WTC11 (cell line): ENCODE measurements at regions not wholly inside any gene's neighbourhood (a gene's known extent, or its start where the extent isn't known, plus 50 kb on each side); places are given as distances from the start of the nearest gene placed in this dataset.

Source experiments
- ATAC-seq: fragments of 200-7000 bp; cut with Tn5 transposase; 2 replicates; pipeline ENCODE4 v1.10.0; 2021; ENCODE audit warnings: mild to moderate bottlenecking, moderate library complexity
- CTCF ChIA-PET: fragments of 300-600 bp; sonication (Branson Sonifier 250); formaldehyde crosslinking; loops from one replicate; lab custom pipeline; 2021; ENCODE audit warnings: antibody characterized with exemption; lab: Charles Lee
- POLR2A ChIA-PET: fragments of 350-600 bp; sonication (Branson Sonifier 250); formaldehyde crosslinking; loops from one replicate; lab custom pipeline; 2021; ENCODE audit warnings: antibody characterized with exemption; lab: Charles Lee
- DNase-seq: peaks from one replicate; pipeline ENCODE4 v3.0.0; 2021; ENCODE audit warnings: low spot score
- H3K27ac Mint-ChIP-seq: 2 replicates; pipeline ENCODE4 v1.8.0; 2021; ENCODE audit warnings: mixed read lengths
- H3K27me3 Mint-ChIP-seq: 2 replicates; pipeline ENCODE4 v1.8.0; 2021; ENCODE audit warnings: low read depth, mild to moderate bottlenecking, moderate library complexity, mixed read lengths
- H3K36me3 Mint-ChIP-seq: 2 replicates; pipeline ENCODE4 v1.8.0; 2021; ENCODE audit warnings: mixed read lengths
- H3K4me1 Mint-ChIP-seq: 2 replicates; pipeline ENCODE4 v1.8.0; 2022; ENCODE audit warnings: mixed read lengths
- H3K4me3 Mint-ChIP-seq: 2 replicates; pipeline ENCODE4 v1.8.0; 2021; ENCODE audit warnings: mild to moderate bottlenecking, moderate library complexity, mixed read lengths
- H3K9me3 Mint-ChIP-seq: 2 replicates; pipeline ENCODE4 v1.8.0; 2021; ENCODE audit warnings: mixed read lengths
- CREB1 ChIP-seq: sonication (generic); formaldehyde crosslinking; IDR thresholded peaks from 2 replicates; pipeline ENCODE4 v1.8.0; 2023; ENCODE audit warnings: mild to moderate bottlenecking, missing genetic modification reagents
- CREM ChIP-seq: sonication (generic); formaldehyde crosslinking; IDR thresholded peaks from 2 replicates; pipeline ENCODE4 v1.8.1; 2022; ENCODE audit warnings: mild to moderate bottlenecking, missing genetic modification reagents, moderate library complexity
- EMX1 ChIP-seq: fragments of 250-450 bp; sonication (Bioruptor Pico); IDR thresholded peaks from 2 replicates; pipeline ENCODE4 v1.8.0; 2021; ENCODE audit warnings: mild to moderate bottlenecking
- ESRRA ChIP-seq: sonication (generic); formaldehyde crosslinking; IDR thresholded peaks from 2 replicates; pipeline ENCODE4 v1.8.1; 2022; ENCODE audit warnings: mild to moderate bottlenecking, missing genetic modification reagents, borderline replicate concordance
- FOXJ3 ChIP-seq: sonication (generic); formaldehyde crosslinking; IDR thresholded peaks from 2 replicates; pipeline ENCODE4 v1.9.0; 2021; ENCODE audit warnings: missing genetic modification reagents, mild to moderate bottlenecking, borderline replicate concordance
- NR3C1 ChIP-seq: sonication (generic); formaldehyde crosslinking; conservative IDR thresholded peaks from 2 replicates; pipeline ENCODE4 v1.8.1; 2023; ENCODE audit warnings: low read depth, mild to moderate bottlenecking, missing genetic modification reagents
- TEAD1 ChIP-seq: sonication (generic); formaldehyde crosslinking; IDR thresholded peaks from 2 replicates; pipeline ENCODE4 v1.8.0; 2022; ENCODE audit warnings: mild to moderate bottlenecking, missing genetic modification reagents
- TEAD4 ChIP-seq: sonication (generic); formaldehyde crosslinking; IDR thresholded peaks from 2 replicates; pipeline ENCODE4 v1.8.0; 2022; ENCODE audit warnings: mild to moderate bottlenecking, missing genetic modification reagents
- TP53 ChIP-seq: sonication (generic); formaldehyde crosslinking; IDR thresholded peaks from 2 replicates; pipeline ENCODE4 v1.8.1; 2023; ENCODE audit warnings: mild to moderate bottlenecking, missing genetic modification reagents
- TF ChIP-seq, protein P1 (sequence below): sonication (generic); formaldehyde crosslinking; conservative IDR thresholded peaks from 2 replicates; pipeline ENCODE4 v1.8.1; 2023; ENCODE audit warnings: mild to moderate bottlenecking, low read depth, missing genetic modification reagents, moderate library complexity
- TF ChIP-seq, protein P2 (sequence below): fragments of 250-450 bp; sonication (Bioruptor Pico); IDR thresholded peaks from 2 replicates; pipeline ENCODE4 v1.9.0; 2021; ENCODE audit warnings: mild to moderate bottlenecking
- TF ChIP-seq, protein P3 (sequence below): fragments of 250-450 bp; sonication (Bioruptor Pico); IDR thresholded peaks from 2 replicates; pipeline ENCODE4 v2.1.2; 2022; ENCODE audit warnings: mild to moderate bottlenecking, moderate library complexity
- TF ChIP-seq, protein P4 (sequence below): sonication (generic); formaldehyde crosslinking; IDR thresholded peaks from 2 replicates; pipeline ENCODE4 v1.8.0; 2023; ENCODE audit warnings: missing genetic modification reagents
- TF ChIP-seq, protein P5 (sequence below): fragments of 250-450 bp; sonication (Bioruptor Pico); IDR thresholded peaks from 2 replicates; pipeline ENCODE4 v1.9.0; 2021; ENCODE audit warnings: mild to moderate bottlenecking
- TF ChIP-seq, protein P6 (sequence below): sonication (generic); formaldehyde crosslinking; IDR thresholded peaks from 2 replicates; pipeline ENCODE4 v1.8.0; 2023; ENCODE audit warnings: mild to moderate bottlenecking, missing genetic modification reagents
- TF ChIP-seq, protein P7 (sequence below): sonication (generic); formaldehyde crosslinking; conservative IDR thresholded peaks from 2 replicates; pipeline ENCODE4 v1.8.1; 2022; ENCODE audit warnings: mild to moderate bottlenecking, missing genetic modification reagents
- TF ChIP-seq, protein P8 (sequence below): sonication (generic); formaldehyde crosslinking; IDR thresholded peaks from 2 replicates; pipeline ENCODE4 v1.8.1; 2023; ENCODE audit warnings: mild to moderate bottlenecking, missing genetic modification reagents
- TF ChIP-seq, protein P9 (sequence below): fragments of 200-600 bp; IDR thresholded peaks from 2 replicates; pipeline ENCODE4 v1.8.0; 2022; ENCODE audit warnings: antibody characterized with exemption

DNA sequence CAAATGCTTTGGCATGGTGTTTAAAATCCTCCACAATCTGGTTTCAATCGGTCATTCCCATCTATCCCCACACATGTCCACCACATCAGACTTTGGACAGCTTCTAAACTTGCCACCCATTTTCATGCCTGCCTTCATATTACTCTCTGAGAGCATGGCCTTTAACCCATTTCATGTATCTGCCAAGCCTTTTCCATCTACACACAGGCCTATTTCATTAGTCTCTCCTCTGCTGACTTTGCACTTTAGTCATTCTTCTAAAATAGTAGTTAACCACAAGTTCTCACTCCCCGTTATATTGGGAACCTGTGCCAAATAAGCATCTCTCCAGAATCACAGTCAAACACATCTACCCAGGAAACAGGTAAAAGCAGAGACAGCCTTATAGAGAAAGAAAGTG lies 142.2 kb downstream of the MZT1 start (continued):
- TF ChIP-seq, protein P1, sequence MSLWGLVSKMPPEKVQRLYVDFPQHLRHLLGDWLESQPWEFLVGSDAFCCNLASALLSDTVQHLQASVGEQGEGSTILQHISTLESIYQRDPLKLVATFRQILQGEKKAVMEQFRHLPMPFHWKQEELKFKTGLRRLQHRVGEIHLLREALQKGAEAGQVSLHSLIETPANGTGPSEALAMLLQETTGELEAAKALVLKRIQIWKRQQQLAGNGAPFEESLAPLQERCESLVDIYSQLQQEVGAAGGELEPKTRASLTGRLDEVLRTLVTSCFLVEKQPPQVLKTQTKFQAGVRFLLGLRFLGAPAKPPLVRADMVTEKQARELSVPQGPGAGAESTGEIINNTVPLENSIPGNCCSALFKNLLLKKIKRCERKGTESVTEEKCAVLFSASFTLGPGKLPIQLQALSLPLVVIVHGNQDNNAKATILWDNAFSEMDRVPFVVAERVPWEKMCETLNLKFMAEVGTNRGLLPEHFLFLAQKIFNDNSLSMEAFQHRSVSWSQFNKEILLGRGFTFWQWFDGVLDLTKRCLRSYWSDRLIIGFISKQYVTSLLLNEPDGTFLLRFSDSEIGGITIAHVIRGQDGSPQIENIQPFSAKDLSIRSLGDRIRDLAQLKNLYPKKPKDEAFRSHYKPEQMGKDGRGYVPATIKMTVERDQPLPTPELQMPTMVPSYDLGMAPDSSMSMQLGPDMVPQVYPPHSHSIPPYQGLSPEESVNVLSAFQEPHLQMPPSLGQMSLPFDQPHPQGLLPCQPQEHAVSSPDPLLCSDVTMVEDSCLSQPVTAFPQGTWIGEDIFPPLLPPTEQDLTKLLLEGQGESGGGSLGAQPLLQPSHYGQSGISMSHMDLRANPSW, result no peak
- TF ChIP-seq, protein P2, sequence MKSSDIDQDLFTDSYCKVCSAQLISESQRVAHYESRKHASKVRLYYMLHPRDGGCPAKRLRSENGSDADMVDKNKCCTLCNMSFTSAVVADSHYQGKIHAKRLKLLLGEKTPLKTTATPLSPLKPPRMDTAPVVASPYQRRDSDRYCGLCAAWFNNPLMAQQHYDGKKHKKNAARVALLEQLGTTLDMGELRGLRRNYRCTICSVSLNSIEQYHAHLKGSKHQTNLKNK (CRISPR knock-in tag), result no peak

DNA sequence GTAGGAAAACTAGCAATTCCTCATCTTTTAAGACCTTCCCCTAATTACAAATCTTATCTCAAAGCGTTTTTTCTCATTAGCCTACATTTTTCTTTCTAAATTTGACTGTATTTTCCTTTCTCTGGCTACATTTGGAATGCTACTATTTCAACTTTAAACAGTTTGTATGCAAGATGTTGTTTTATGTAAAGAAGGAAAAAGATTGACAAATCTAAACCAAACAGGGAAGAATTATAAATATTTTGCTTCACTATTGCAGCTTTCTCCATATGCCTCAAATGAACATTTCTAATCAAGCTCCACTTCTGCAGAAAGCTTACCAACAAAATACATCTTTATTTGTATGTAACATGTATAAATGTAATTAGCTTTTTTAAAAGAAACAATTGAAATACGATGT lies 156.2 kb downstream of the MZT1 start:
- no peaks in the 10 kb centered on the region; the same call in 1 of the 2 replicates for H3K36me3 Mint-ChIP-seq
- H3K9me3 Mint-ChIP-seq, result 0 out of 2 replicates have a peak, but pooled peaks cover 4% of the 10 kb centered on the region
- DNase-seq (no peak), ATAC-seq (no peak)
- no peaks in the 10 kb centered on the region for H3K27me3 Mint-ChIP-seq
- peaks cover 12% of the 10 kb centered on the region for H3K4me1 Mint-ChIP-seq
- CTCF ChIA-PET, result no interaction called here
- no peak overlapping the region for H3K4me3 Mint-ChIP-seq
- no peak overlapping the region for H3K27ac Mint-ChIP-seq
- POLR2A ChIA-PET, result no interaction called here
- TF ChIP-seq, protein P3, sequence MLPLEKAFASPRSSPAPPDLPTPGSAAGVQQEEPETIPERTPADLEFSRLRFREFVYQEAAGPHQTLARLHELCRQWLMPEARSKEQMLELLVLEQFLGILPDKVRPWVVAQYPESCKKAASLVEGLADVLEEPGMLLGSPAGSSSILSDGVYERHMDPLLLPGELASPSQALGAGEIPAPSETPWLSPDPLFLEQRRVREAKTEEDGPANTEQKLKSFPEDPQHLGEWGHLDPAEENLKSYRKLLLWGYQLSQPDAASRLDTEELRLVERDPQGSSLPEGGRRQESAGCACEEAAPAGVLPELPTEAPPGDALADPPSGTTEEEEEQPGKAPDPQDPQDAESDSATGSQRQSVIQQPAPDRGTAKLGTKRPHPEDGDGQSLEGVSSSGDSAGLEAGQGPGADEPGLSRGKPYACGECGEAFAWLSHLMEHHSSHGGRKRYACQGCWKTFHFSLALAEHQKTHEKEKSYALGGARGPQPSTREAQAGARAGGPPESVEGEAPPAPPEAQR (CRISPR knock-in tag), result no peak
- TF ChIP-seq ESRRA, result no peak
- TF ChIP-seq FOXJ3 (CRISPR knock-in tag), result no peak
- no peak for TF ChIP-seq CREM (CRISPR knock-in tag)
- no peak for TF ChIP-seq CREB1 (CRISPR knock-in tag)
- TF ChIP-seq, protein P4, sequence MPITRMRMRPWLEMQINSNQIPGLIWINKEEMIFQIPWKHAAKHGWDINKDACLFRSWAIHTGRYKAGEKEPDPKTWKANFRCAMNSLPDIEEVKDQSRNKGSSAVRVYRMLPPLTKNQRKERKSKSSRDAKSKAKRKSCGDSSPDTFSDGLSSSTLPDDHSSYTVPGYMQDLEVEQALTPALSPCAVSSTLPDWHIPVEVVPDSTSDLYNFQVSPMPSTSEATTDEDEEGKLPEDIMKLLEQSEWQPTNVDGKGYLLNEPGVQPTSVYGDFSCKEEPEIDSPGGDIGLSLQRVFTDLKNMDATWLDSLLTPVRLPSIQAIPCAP (CRISPR knock-in tag), result no peak

DNA sequence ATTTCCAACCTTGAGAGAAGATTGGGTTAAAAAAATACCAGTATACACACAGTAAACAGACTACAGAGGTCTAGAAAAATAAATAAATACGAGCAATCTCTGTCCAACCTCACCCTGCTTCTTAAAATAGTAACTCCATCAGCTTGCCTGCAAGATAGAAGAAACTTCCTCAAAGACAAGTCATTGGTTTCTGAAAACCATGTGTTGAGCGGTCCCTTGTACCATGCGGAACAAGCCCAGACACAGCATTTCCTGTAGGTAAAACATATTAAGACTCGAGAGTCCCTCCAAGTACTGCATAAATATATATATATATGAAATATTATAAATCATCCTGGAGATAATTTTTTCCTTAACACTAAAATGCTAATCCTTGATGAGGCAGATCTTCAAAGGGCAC lies 157.4 kb downstream of the MZT1 start:
- peaks cover 12% of the 10 kb centered on the region for H3K4me1 Mint-ChIP-seq
- no peak overlapping the region for H3K27ac Mint-ChIP-seq
- no peak overlapping the region for H3K4me3 Mint-ChIP-seq
- POLR2A ChIA-PET, result no interaction called here
- no peaks in the 10 kb centered on the region for H3K36me3 Mint-ChIP-seq
- no peaks in the 10 kb centered on the region for H3K9me3 Mint-ChIP-seq
- ATAC-seq (no peak), DNase-seq (no peak)
- H3K27me3 Mint-ChIP-seq, result no peaks in the 10 kb centered on the region
- CTCF ChIA-PET, result interaction anchor here (0.9 to 1.0 kb wide), 2 partner anchors 72 to 81 kb away, joined by 3 to 4 read pairs; no protein-coding TSS in a partner anchor
- TF ChIP-seq TEAD4 (CRISPR knock-in tag) (no peak), CREM (CRISPR knock-in tag) (no peak), TP53 (no peak), EMX1 (CRISPR knock-in tag) (no peak), NR3C1 (CRISPR knock-in tag) (no peak), TEAD1 (CRISPR knock-in tag) (no peak)
- TF ChIP-seq, protein P5, sequence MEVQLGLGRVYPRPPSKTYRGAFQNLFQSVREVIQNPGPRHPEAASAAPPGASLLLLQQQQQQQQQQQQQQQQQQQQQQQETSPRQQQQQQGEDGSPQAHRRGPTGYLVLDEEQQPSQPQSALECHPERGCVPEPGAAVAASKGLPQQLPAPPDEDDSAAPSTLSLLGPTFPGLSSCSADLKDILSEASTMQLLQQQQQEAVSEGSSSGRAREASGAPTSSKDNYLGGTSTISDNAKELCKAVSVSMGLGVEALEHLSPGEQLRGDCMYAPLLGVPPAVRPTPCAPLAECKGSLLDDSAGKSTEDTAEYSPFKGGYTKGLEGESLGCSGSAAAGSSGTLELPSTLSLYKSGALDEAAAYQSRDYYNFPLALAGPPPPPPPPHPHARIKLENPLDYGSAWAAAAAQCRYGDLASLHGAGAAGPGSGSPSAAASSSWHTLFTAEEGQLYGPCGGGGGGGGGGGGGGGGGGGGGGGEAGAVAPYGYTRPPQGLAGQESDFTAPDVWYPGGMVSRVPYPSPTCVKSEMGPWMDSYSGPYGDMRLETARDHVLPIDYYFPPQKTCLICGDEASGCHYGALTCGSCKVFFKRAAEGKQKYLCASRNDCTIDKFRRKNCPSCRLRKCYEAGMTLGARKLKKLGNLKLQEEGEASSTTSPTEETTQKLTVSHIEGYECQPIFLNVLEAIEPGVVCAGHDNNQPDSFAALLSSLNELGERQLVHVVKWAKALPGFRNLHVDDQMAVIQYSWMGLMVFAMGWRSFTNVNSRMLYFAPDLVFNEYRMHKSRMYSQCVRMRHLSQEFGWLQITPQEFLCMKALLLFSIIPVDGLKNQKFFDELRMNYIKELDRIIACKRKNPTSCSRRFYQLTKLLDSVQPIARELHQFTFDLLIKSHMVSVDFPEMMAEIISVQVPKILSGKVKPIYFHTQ (CRISPR knock-in tag), result no peak
- TF ChIP-seq, protein P6, sequence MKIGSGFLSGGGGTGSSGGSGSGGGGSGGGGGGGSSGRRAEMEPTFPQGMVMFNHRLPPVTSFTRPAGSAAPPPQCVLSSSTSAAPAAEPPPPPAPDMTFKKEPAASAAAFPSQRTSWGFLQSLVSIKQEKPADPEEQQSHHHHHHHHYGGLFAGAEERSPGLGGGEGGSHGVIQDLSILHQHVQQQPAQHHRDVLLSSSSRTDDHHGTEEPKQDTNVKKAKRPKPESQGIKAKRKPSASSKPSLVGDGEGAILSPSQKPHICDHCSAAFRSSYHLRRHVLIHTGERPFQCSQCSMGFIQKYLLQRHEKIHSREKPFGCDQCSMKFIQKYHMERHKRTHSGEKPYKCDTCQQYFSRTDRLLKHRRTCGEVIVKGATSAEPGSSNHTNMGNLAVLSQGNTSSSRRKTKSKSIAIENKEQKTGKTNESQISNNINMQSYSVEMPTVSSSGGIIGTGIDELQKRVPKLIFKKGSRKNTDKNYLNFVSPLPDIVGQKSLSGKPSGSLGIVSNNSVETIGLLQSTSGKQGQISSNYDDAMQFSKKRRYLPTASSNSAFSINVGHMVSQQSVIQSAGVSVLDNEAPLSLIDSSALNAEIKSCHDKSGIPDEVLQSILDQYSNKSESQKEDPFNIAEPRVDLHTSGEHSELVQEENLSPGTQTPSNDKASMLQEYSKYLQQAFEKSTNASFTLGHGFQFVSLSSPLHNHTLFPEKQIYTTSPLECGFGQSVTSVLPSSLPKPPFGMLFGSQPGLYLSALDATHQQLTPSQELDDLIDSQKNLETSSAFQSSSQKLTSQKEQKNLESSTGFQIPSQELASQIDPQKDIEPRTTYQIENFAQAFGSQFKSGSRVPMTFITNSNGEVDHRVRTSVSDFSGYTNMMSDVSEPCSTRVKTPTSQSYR, result no peak
- TF ChIP-seq, protein P7, sequence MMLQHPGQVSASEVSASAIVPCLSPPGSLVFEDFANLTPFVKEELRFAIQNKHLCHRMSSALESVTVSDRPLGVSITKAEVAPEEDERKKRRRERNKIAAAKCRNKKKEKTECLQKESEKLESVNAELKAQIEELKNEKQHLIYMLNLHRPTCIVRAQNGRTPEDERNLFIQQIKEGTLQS (CRISPR knock-in tag), result no peak
- TF ChIP-seq, protein P8, sequence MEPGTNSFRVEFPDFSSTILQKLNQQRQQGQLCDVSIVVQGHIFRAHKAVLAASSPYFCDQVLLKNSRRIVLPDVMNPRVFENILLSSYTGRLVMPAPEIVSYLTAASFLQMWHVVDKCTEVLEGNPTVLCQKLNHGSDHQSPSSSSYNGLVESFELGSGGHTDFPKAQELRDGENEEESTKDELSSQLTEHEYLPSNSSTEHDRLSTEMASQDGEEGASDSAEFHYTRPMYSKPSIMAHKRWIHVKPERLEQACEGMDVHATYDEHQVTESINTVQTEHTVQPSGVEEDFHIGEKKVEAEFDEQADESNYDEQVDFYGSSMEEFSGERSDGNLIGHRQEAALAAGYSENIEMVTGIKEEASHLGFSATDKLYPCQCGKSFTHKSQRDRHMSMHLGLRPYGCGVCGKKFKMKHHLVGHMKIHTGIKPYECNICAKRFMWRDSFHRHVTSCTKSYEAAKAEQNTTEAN, result no peak
- TF ChIP-seq, protein P9, sequence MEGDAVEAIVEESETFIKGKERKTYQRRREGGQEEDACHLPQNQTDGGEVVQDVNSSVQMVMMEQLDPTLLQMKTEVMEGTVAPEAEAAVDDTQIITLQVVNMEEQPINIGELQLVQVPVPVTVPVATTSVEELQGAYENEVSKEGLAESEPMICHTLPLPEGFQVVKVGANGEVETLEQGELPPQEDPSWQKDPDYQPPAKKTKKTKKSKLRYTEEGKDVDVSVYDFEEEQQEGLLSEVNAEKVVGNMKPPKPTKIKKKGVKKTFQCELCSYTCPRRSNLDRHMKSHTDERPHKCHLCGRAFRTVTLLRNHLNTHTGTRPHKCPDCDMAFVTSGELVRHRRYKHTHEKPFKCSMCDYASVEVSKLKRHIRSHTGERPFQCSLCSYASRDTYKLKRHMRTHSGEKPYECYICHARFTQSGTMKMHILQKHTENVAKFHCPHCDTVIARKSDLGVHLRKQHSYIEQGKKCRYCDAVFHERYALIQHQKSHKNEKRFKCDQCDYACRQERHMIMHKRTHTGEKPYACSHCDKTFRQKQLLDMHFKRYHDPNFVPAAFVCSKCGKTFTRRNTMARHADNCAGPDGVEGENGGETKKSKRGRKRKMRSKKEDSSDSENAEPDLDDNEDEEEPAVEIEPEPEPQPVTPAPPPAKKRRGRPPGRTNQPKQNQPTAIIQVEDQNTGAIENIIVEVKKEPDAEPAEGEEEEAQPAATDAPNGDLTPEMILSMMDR, result no peak
